ENCODE measurements at regions not wholly inside any gene's neighbourhood (a gene's known extent, or its start where the extent isn't known, plus 50 kb on each side); places are given as distances from the start of the nearest gene placed in this dataset.

DNA sequence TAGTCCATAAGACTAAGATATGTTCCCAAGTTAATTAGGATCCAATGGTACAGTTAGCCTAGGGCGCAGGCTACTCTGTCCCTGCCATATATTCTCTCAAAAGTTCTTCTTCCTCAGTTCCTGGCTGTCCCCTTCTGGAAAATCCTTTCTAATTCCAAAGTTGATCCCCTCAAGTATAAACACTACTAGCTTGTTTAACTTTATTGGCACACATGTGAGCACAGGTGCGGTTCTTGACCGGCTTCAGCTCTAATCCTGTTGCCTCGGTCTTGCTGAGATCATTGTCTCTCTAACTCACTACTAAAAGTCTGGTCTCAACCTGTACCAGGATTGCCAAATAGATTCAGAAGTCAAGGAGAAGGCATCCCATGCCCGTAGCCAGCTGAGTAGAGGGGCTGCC lies 89.0 kb downstream of the SEMA4F start:
- FAIRE-seq (no peak), DNase-seq (ENCODE audit: insufficient read length, low spot score) (no peak)
- no peak for TF ChIP-seq POU2F2 (IDR thresholded peaks at IDR 0.05; ENCODE audit: low read depth, low read length)
- no peak for TF ChIP-seq POLR2AphosphoS5 (IDR thresholded peaks at IDR 0.05; ENCODE audit: low read depth, low read length)
- TF ChIP-seq PAX5 (IDR thresholded peaks at IDR 0.05; ENCODE audit: insufficient read depth, low read length, severe bottlenecking) = no peak
- TF ChIP-seq POLR2A (IDR thresholded peaks at IDR 0.05; ENCODE audit: low read depth, low read length) = no peak
- TF ChIP-seq TAF1 (IDR thresholded peaks at IDR 0.05; ENCODE audit: low read depth, low read length) = no peak
- no peak for TF ChIP-seq SPI1 (IDR thresholded peaks at IDR 0.05; ENCODE audit: low read depth, low read length)

DNA sequence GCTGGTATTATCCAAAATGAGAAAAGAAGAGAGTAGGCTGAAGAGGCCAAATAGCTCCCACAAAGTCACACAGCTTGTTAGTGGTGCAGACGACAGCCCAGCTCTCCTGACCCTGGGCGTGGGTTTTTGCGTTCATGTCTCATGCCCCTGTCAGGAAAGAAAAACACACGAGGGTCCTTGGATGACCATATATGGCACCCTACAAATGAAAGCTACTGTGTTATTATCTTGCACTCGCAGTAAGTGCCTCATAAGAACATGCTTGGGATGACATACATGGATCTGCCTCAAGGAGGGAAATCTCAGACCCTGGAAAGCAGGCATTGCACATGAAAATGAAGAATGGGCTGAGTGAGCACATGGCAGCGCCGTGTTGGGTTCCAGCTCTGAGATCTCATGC lies 89.7 kb downstream of the SEMA4F start:
- TF ChIP-seq SPI1 (IDR thresholded peaks at IDR 0.05; ENCODE audit: low read depth, low read length) (no peak), PAX5 (IDR thresholded peaks at IDR 0.05; ENCODE audit: insufficient read depth, low read length, severe bottlenecking) (no peak), POLR2A (IDR thresholded peaks at IDR 0.05; ENCODE audit: low read depth, low read length) (no peak), POU2F2 (IDR thresholded peaks at IDR 0.05; ENCODE audit: low read depth, low read length) (no peak), POLR2AphosphoS5 (IDR thresholded peaks at IDR 0.05; ENCODE audit: low read depth, low read length) (no peak), TAF1 (IDR thresholded peaks at IDR 0.05; ENCODE audit: low read depth, low read length) (no peak)
- FAIRE-seq = no peak
- no peak for DNase-seq (ENCODE audit: insufficient read length, low spot score)

DNA sequence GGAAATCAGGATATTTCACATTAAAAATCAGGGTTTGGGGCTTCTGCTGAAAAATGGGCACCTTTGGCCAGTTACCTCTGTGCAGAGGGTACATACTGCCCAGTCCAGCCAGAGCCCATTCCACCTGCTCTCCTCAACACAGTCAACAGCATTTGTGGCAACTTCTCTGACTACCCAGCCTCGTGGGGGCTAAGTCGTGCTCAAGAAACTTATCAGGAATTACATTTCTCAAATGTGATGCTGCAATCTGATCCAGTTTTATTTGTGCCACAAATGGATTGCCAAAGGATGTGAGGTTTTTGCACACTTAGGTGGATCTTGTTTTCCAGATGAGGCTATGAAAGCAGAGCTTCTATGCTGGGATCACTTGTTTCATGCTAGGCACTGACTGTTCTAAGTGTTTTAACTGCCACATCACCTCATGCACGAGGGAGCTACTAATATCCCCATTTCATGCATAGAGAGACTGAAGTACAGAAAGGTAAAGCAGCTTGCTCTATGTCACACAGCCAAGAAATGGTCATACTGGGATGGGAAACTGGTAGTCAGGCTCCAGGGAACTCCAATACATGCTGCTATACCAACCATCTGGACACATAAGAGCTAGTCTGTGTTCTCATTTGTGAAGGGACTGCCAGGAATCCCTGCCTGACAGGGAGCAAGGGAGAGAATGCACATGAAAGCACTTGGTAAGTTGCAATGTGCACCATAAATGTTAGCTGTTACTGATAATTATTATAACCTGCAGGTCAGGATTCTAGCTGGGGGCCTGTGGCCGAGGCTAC lies 89.0 kb upstream of the HK2 start:
- no peak for TF ChIP-seq POLR2AphosphoS5 (IDR thresholded peaks at IDR 0.05; ENCODE audit: low read depth, low read length)
- no peak for TF ChIP-seq SPI1 (IDR thresholded peaks at IDR 0.05; ENCODE audit: low read depth, low read length)
- no peak for TF ChIP-seq PAX5 (IDR thresholded peaks at IDR 0.05; ENCODE audit: insufficient read depth, low read length, severe bottlenecking)
- TF ChIP-seq TAF1 (IDR thresholded peaks at IDR 0.05; ENCODE audit: low read depth, low read length) = no peak
- TF ChIP-seq POU2F2 (IDR thresholded peaks at IDR 0.05; ENCODE audit: low read depth, low read length) = no peak
- TF ChIP-seq POLR2A (IDR thresholded peaks at IDR 0.05; ENCODE audit: low read depth, low read length) = no peak
- no peak for FAIRE-seq
- no peak for DNase-seq (ENCODE audit: insufficient read length, low spot score)

DNA sequence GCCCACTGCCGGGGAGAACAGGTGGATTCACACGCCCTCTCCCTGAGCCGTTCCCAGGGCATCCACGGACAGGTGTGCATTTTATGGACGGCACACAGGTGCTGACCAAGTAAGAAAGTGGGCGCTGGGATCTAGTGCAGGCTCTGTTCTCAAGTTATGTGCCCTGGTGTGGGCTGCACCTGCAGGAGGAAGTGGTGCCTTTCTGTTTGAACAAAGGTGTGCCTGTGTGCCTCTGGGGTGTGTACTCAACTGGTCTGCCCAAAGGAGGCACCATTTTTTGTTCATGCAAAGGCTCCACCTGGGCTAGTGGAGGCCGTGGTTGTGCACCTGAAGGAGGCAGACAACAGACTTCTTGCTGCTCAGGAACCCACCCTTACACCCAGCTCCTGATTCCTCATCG lies 88.2 kb upstream of the HK2 start:
- no peak for TF ChIP-seq TAF1 (IDR thresholded peaks at IDR 0.05; ENCODE audit: low read depth, low read length)
- no peak for TF ChIP-seq SPI1 (IDR thresholded peaks at IDR 0.05; ENCODE audit: low read depth, low read length)
- no peak for TF ChIP-seq POLR2A (IDR thresholded peaks at IDR 0.05; ENCODE audit: low read depth, low read length)
- TF ChIP-seq POU2F2 (IDR thresholded peaks at IDR 0.05; ENCODE audit: low read depth, low read length) = no peak
- no peak for TF ChIP-seq POLR2AphosphoS5 (IDR thresholded peaks at IDR 0.05; ENCODE audit: low read depth, low read length)
- no peak for TF ChIP-seq PAX5 (IDR thresholded peaks at IDR 0.05; ENCODE audit: insufficient read depth, low read length, severe bottlenecking)
- FAIRE-seq = no peak
- DNase-seq (ENCODE audit: insufficient read length, low spot score) = no peak

DNA sequence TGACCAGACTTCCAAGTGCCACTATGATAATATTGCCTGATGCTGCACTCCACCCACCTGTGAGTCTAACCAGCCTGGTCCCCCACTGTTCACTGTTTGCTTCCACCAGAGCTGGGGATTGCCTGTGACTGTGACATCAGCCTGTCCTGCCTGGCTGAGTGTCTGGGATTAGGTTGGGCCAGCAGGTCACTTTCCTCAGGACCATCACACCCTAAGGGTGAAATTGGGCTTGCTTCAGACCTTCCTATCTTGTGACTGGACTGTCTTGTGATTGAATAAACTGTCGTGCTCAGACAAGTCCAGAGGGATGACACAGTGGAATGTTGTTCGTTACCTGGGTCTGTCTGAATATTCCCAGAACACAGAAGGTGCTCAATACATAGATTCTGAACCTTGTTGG lies 87.4 kb upstream of the HK2 start:
- DNase-seq (ENCODE audit: insufficient read length, low spot score) (no peak), FAIRE-seq (no peak)
- no peak for TF ChIP-seq POU2F2 (IDR thresholded peaks at IDR 0.05; ENCODE audit: low read depth, low read length)
- no peak for TF ChIP-seq POLR2AphosphoS5 (IDR thresholded peaks at IDR 0.05; ENCODE audit: low read depth, low read length)
- TF ChIP-seq POLR2A (IDR thresholded peaks at IDR 0.05; ENCODE audit: low read depth, low read length) = no peak
- TF ChIP-seq SPI1 (IDR thresholded peaks at IDR 0.05; ENCODE audit: low read depth, low read length) = no peak
- TF ChIP-seq TAF1 (IDR thresholded peaks at IDR 0.05; ENCODE audit: low read depth, low read length) = no peak
- no peak for TF ChIP-seq PAX5 (IDR thresholded peaks at IDR 0.05; ENCODE audit: insufficient read depth, low read length, severe bottlenecking)

DNA sequence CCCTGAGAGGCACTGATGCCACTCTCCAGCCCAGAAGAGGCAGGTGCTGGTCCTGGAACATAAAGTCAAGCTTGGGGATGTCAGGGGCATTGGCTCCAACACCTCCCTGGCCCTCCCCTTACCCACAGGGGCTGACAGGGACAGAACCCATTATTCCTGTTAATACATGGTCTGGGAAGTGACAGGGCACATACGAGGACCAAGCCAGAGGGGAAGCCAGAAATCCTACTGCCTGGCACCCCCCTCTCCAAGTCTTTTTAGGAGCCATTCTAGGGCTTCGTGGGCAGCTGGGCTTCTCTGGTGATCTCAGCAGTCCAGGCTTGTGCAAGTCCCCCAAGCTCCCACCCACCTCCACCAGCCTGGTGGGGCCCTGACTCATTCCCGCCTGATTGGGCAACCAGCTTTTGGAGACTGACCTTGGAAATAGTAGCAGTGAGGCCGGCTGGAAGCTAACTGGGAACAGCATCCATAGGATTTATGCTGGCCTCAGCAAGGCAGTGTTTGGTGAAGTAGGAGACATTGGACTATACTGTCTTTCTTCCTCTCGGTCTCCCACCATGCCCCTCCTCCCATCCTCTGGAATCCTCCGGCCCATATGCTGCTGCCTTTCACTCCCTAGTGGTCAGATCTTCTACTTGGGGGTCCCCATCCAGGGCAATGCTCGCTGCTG lies 86.4 kb upstream of the HK2 start:
- TF ChIP-seq TAF1 (IDR thresholded peaks at IDR 0.05; ENCODE audit: low read depth, low read length) (no peak), SPI1 (IDR thresholded peaks at IDR 0.05; ENCODE audit: low read depth, low read length) (no peak), POU2F2 (IDR thresholded peaks at IDR 0.05; ENCODE audit: low read depth, low read length) (no peak)
- no peak for DNase-seq (ENCODE audit: insufficient read length, low spot score)
- no peak for FAIRE-seq

DNA sequence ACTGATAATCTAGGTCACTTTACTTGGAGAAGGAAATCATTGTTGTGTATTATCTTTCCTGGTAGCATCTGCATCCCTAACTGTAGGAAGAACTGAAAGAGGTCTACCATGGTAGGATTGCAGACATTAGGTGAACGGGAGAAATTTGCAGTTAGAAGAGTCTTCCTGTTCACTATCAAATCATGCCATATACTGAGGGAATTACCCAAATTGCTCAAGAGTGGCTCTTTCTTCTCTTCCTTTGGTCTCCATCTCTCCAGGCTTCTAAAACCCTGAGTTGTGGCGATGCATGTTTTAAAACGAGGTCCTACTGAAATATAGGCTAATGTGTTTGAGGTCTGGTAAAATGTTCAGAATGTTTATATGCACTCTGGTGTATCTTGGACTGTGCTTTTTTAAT lies 85.3 kb upstream of the HK2 start:
- FAIRE-seq (no peak), DNase-seq (ENCODE audit: insufficient read length, low spot score) (no peak)
- no peak for TF ChIP-seq POLR2AphosphoS5 (IDR thresholded peaks at IDR 0.05; ENCODE audit: low read depth, low read length)
- no peak for TF ChIP-seq TAF1 (IDR thresholded peaks at IDR 0.05; ENCODE audit: low read depth, low read length)
- no peak for TF ChIP-seq SPI1 (IDR thresholded peaks at IDR 0.05; ENCODE audit: low read depth, low read length)

DNA sequence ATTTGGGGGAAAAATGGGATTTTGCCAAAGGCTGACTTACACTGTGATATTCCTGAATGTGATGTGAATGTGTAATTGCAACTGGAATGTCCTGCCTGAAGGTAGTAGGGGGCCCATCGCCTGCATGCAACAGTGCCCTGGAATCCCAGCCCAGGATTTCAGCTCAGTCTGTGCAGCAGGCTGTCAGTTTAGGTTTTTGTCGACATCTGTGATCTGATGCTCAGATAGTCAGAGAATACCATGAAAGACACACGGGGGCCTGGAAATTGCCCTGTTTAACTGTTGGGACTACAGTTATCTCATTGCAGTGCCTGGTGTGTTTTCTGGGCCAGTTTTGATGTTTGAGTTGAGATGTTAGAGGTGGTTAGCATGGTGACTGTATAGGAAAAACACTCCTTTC lies 84.5 kb upstream of the HK2 start:
- DNase-seq (ENCODE audit: insufficient read length, low spot score) (no peak), FAIRE-seq (no peak)
- no peak for TF ChIP-seq POLR2AphosphoS5 (IDR thresholded peaks at IDR 0.05; ENCODE audit: low read depth, low read length)
- TF ChIP-seq POU2F2 (IDR thresholded peaks at IDR 0.05; ENCODE audit: low read depth, low read length) = no peak
- TF ChIP-seq SPI1 (IDR thresholded peaks at IDR 0.05; ENCODE audit: low read depth, low read length) = no peak
- TF ChIP-seq PAX5 (IDR thresholded peaks at IDR 0.05; ENCODE audit: insufficient read depth, low read length, severe bottlenecking) = no peak
- TF ChIP-seq TAF1 (IDR thresholded peaks at IDR 0.05; ENCODE audit: low read depth, low read length) = no peak
- no peak for TF ChIP-seq POLR2A (IDR thresholded peaks at IDR 0.05; ENCODE audit: low read depth, low read length)

DNA sequence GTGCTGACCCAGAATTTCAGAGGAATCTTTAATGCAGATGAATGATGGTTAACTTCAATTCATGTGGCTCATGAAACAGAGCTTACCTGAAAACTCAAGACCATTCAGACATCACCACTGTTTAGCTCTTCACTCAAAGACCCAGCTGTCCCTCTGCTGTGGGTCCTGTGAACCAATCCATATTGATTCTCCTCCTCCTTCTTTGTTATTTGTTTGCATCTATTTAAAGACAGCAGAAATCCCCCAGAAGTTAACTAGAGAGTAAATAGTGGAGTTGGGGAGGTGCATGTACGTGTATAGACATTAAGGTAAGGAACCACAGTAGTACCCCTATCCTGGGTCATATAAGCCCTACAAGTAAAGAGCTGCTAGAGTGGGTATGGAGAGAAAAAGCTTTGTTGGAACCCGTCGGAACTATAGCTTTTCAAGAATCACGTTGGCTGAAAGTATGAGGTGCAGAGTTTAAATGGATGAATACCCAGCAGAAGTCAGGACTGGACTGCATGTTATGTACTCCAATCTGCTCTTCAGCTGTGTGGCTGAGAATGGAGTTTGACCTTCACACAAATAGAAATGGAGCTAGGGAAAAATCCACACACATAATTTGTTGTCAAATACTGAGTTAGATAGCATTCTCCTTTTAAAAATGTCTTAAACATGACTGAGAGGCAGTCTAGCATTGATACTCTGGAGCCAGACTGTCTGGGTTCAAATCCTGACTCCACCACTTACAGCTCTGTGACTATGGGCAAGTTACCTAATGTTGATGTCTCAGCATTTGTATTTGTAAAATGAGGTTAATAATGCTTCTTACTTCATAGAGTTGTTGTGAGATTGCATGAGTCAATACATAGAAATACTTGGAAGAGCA lies 81.7 kb upstream of the HK2 start:
- DNase-seq (ENCODE audit: insufficient read length, low spot score) (no peak), FAIRE-seq (no peak)
- TF ChIP-seq SPI1 (IDR thresholded peaks at IDR 0.05; ENCODE audit: low read depth, low read length) (no peak), POLR2AphosphoS5 (IDR thresholded peaks at IDR 0.05; ENCODE audit: low read depth, low read length) (no peak), PAX5 (IDR thresholded peaks at IDR 0.05; ENCODE audit: insufficient read depth, low read length, severe bottlenecking) (no peak), POLR2A (IDR thresholded peaks at IDR 0.05; ENCODE audit: low read depth, low read length) (no peak)
